Ramos (cell line): ENCODE measurements at regions not wholly inside any gene's neighbourhood (a gene's known extent, or its start where the extent isn't known, plus 50 kb on each side); places are given as distances from the start of the nearest gene placed in this dataset.
"Not testable (repeated sequence)": the region's sequence is repeated elsewhere in the genome, so short reads cannot be mapped to it uniquely, and the experiment has no call there.

Experiments
- in situ Hi-C: fragments of 300-500 bp; cut with MboI; formaldehyde crosslinking; loops from one replicate; pipeline ENCODE4 v1.14.3; 2022; ENCODE audit warnings: low sequenced_read_pairs; ENCODE audit not compliant: unreplicated experiment

DNA sequence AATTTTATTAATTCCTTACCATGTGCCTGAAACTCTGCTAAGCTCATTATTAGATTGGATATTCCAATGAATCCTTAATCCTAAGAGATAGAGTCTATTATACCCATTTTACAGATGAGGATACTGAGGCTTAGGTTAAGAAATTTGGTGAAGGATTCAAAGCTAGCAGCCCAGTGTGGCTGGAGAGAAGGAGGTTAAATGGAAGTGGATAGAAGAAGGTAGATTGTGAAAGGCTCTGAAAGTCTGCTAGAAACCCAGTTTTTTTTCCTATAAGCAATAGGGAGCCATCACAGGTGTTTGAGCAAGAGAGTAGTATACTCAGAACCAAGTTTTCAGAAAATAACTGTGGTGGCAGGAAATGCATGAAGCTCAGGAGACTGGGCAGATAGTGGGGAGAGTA is 265.8 kb upstream of the NEBL start:
- in situ Hi-C loops = no loop called here

DNA sequence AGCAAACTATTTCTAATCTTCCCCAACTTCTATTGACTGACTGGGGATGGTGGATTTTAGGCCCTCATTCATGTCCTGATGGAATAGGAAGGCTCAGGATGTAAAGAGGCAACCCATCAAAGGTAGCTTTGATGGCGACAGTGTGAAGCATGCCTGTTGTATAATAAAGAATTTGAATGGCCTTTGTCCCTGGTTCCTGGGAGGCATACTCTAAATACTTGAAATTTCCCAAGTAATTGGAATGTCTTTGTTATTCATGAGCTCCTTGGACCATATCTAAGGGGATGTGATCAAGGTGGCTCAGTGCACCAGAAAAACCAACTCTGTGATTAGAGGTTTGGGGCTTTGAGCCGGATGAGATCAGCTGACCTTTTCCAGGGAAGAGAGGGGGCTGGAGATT is 264.5 kb upstream of the NEBL start:
- in situ Hi-C loops = no loop called here

DNA sequence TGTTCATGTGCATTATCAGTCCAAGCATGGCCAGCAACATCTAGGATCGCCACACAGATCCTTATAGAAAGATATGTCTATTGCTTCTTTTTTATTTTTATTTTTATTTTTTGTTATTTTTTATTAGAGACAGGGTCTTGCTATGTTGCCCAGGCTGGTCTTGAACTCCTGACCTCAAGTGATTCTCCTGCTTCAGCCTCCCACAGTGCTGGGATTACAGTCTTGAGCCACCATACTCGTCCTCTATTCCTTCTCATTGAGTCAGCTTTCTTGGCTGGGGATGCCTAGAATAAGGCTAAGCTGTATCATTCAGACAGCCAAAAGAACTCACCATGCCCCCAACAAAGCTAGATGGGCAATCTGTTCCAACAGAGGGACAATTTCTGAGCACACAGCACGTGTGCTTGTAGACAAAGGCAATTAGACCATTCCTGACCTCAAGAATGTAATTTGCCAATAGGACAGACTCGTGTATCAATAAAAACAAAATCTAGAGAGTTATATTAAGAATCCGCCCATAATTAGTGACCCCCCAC is 264.0 kb upstream of the NEBL start:
- in situ Hi-C loops = no loop called here

DNA sequence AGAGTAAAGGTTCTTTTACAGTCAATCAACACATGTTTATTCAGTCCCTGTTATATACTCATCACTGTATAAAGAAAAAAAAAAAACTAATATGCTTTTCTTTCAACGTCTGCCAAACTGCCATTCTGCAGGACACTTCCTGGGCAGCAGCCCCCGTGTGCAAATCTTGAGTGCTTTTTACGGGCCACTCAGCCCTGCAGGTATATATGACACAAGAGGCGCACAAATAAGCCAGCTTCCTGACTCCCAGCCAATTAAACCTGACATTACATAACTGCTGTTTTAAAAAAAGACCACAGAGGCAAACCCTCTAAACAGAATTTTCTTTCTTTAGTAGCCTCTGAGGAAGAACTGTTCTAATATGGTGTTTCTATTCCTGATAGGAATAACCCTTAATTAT is 263.0 kb upstream of the NEBL start:
- in situ Hi-C loops = no loop called here

DNA sequence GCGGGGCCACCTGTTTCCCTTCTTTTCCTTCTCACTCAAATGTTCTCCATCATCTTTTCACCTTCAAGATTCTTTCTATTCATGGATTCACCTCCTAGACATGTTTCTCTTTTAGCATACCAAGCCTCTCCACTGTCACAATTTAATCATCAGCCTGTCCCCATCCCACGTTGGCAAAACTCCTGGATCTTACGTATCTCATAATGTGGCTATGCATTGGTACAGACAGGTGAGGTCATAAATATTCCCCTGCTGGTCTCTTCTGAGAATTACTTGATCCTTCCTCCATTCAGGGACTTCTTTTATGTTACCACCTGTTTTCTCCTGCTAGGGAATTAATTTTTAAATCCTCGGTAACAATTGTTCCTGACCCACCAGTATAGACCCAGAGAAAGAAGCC is 262.6 kb upstream of the NEBL start:
- in situ Hi-C loops = no loop called here

DNA sequence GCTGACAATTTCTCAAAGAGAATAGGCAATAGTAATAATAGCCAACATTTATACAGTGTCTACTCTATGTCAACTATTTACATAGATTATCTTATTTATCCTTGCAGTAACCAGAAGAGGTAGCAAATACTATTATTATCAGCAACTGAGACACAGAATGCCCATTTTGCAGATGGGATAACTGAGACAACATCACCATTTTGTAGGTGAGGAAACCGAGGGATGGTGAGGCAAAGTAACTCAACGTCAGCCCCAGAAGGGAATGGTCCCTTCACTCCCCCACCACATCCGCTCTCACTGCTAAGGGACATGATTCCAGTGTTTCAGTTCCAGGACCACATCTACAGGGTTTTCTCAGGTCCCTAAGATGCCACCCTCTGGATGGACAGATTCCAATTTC is 261.2 kb upstream of the NEBL start:
- in situ Hi-C loops = no loop called here

DNA sequence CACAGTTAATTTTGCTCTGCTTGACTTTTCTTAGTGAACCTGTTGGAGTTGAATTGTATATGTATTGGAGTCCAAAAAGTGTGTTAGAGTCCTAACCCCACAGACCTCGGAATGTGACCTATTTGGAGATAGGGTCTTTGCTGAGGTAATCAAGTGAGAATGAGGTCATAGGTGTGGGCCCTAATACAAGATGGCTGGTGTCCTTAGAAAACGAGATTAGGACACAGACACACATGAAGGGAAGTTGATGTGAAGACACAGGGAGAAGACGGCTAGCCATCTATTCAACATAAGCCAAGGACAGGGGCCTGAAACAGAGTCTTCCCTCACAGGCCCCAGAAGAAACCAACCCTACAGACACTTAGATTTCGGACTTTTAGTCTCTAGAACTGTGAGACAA is 260.6 kb upstream of the NEBL start:
- in situ Hi-C loops = no loop called here

DNA sequence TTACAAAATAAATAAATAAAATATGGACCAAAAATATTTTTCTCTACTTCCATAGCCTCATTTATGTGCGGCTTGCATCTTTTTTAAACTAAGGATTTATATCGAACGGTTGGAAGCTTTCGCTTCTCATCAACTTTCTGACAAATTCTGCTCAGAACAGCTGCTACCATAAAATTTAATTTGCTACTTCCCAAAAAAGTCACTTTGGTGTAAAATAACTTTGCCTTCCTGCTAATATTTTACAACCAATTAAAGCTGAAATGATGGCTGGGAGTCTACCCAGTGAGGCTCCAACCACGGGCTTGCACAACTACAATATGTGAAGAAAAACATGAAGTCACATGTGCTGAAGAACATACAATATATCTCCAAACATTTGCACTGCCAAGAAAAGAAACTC is 253.1 kb upstream of the NEBL start:
- in situ Hi-C loops = no loop called here

DNA sequence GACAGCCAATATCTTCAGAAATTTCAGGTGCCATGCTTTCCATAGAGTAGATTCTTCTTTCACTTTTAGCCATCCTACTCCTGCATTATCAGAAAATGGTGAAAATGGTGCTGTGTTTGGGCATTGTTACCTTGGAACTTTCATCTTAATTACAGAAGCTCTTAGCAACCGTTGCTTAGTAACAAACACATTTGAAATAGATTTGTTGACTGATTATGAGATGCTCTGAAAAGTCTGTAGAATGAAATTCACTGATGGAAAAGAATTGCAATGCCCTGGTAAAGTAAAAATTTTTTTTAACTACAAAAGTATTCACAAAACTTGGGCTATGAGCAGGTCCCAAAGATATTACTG is 249.3 kb upstream of the NEBL start:
- in situ Hi-C loops = no loop called here

DNA sequence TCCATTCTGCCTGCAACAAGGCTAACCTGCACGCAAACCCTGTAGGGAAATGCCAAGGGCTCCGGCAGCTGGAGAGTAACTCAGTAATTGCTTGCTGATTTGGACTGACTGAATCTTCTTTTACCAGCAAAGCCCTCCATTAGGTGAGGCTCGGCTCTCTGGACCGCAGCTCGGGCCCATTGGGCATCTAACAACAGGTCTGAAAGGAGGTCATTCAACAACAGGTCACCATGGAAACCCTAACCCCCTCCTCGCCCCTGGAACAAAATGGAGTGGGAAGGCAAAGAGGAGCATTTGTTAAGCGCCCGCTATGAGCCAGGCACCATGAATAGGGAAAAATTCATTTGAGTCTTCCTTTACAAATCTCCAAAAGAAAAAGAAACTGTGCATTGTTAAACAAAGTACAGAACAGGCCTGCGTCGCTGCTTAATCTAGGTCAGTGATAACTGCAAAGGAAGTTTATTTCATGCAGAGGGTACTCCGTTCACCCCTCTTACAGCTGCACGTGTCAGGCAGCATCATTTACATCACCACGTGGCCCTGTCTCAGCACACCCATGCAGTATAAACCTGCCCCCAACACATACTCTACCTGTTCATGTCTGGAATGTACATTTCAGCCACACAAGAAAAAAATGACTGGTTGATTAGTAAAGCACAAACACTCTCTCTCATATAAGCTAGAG is 248.8 kb upstream of the NEBL start:
- in situ Hi-C loops = no loop called here

DNA sequence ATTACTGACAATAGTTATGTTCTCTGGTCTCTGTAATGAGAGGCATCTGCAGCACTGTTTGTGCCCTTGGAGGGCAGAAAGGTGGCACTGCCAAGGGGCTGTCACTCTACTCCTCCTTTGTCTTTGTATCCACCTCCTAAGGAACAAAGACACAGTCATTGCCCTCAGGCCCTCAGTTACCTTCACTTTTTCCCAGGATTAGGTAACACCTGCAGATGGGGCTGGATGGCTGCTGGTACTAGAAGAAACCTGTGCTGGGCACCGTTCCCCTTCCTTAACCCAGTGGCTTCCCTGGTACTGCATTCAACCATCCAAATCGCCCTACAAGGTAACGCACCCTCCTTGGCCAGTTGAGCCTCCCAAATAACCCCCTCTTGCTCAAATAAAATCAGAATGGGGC is 246.9 kb upstream of the NEBL start:
- in situ Hi-C loops = no loop called here

DNA sequence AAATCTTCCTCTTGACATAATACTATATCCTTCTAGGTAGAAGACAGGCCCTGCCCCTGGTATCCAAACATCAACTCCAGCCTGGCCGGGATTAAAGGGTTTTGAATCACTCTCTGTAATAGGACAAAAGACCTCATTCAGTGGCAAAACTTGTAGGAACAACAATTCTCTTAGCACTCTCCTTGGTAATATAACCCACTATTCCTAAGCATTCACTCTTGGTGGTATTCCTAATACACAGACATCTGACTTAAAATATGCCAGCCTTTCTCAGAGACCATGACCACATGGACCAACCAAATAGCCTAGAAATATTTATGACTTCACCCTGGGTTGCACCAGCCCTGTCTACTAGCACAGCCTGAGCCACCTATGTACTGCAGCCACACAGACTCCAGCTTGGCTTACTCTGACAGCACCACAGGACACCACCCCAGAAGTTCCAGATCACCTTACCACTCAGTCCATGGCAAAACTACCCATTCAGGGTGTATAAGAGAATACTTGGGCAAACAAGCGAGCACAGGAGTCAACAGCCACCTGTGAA is 244.9 kb upstream of the NEBL start:
- in situ Hi-C loops = no loop called here

DNA sequence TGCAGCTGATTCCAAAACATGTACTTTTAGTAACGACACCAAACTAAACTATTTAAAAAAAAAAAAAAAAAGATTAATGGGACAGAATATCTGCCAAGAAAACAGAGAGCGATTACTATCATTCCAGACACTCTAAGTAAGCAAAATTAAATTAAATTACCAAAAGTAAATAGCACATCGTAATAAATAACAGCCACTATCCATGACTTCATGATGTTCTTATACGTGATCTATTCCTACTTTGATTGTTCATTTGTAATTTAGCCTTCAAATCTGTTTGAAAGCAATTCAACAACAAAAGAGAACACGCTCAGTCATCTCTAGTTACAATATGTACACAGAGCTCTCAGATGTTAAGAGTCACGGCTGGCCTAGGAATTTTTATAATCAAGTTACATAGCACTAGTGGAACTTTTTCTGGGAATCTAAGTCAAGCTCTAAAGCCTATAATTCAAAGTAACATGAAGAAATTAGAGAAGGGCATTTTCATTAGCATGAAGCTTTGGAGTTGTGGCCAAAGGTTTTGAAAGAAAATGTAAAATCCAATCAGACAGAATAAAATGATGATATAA is 241.7 kb upstream of the NEBL start:
- in situ Hi-C loops = no loop called here

DNA sequence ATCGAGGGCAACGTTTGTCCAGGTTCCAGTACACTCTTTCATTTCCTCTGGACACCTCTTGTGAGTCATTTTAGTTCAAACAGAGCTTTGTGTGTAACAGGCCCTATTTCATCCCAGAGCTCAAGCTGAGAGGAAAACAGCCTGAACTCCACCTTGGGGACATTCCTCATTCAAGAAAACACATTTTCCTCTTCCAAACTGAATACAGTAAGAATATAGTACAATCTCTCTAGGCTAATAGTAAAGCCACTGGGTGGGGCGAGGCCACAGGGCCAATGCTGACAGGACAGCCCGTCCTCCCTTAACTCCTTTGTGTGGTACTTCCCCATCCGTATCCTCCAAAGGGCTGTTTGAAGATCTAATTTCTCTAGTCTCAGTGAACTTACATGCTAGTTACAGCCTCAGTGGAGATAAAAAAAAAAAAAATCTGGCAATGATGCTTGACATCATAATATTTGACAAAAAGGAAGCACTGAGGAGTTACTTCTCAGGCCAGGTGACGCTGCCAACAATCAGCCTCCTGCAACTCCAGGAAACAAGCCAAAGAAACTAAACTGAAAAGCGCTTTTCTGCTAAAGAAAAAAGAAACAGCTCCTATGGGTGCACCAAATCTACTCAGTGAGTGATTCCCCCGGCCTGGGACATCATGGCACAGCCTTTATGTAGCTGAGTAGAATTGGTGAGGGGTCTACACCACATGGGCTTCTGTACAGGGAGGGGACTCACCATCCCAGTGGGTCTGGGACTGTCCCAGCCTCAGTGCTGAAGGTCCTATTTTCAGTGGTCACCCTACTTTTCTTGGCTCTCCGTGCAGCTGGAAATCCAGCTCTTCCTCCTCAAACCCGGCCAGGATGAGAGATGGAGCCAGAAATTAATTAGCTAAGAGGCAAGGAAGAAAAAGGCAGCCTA is 238.2 kb upstream of the NEBL start:
- in situ Hi-C loops = no loop called here

DNA sequence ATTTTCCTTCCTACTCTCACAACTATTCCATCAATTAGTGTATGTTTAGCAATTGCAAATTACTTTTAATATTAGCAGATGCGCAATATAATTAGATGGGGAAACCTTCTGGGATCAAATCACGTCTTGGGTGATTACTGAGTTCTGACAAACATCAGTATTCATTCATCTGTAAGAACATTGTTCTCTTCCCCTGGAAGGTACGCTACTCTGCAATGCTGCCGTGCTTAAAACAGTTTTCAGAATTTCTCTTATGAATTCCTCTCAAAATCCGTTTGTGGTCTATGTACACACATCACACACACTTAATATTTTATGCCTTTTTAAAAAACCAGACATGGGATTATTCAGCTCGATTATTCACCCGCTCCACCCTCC is 237.5 kb upstream of the NEBL start:
- in situ Hi-C loops = no loop called here

DNA sequence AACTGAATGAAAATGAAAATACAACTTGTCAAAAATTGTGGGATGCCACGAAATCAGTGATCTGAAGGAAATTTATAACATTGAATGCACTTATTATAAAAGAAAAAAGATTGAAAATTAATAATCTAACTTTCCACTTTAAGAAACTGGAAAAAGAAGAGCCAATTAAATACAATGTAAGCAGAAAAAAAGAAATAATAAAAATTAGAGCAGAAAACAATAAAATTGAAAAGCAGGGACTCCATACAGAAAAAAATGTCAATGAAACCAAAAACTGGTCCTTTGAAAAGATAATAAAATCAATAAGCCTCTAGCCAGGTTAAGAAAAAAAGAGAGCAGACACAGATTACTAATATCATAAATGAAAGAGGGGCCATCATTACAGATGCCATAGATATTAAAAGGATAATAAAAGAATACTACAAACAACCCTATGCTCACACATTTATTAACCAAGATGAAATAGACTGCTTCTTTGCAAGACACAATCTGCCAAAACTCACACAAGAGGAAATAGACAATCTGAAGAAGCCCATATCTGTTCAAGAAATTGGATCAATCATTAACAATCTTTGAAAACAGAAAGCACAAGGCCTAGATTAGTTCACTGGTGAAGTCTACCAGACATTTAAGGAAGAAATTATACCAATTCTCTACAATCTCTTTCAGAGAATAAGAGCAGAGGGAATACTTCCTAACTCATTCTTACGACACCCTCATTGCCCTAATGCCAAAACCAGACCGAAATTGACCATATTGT is 233.8 kb upstream of the NEBL start:
- in situ Hi-C loops = no loop called here

DNA sequence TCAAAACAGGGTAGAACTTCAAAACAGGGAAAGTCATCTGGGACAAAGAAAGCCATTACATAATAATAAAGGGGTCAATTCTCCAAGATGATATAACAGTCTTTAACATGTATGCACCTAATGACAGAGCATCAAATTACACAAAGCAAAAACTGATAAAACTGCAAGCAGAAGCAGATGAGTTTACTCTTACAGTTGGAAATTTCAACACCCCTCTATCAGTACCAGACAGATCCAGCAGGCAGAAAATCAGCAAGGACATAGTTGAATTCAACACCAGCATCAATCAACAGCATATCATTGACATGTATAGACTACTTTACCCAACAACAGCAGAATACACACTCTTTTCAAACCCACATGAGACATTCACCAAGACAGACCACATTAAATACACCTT is 233.0 kb upstream of the NEBL start:
- in situ Hi-C loops = no loop called here

DNA sequence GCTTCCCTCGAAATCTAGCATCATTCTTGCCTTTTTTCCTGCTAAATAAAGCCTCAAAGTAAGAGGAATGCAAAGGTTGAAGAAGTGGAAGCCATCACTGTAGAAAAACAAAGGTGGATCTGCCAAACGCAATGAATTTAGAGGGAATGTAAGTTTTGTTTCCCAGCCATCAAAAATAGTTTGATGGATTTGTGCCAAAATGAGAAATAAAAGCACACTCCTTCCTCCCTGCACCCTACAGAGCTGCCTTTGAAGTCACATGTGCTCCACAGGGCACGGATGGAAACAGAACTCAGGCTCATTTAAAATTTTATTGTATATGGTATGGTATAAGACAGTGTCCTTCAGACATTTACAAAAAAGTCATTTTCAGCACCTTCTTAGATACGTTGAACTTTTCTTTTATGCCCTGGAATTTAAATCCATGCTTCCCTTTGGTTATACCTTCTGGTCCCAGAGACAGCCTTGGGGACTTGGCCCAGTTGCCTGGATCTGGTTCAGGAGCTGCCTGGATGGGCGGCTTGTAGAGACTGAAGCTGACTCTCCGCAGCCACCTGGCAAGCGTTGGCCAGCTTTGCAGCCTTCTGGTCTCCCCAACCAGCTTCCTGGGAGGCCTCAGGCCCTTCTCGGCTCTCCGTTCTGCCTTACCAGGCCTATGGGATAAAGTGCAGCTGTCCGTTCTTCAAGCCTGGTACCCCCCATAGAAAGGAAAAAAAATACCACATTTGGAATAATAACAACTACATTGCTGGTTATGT is 228.5 kb upstream of the NEBL start:
- in situ Hi-C loops = no loop called here

DNA sequence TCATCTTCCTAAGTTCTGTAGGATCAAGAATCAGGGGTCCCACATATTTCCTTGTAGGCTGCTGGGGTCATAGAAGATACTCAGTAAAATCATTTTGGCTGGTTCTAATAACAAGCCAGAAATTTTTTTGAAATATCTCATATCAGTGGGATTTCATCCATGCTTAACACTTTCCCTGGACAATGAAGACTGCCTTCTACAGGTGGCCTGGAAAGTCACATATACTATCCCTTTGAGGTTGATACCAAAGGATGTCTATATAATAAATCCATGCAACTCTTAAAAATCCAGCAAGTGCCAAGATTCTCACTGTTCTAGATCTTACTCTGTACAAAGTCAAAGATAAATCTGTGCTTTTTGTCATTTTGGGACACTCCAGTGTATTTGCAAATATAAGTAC is 225.8 kb upstream of the NEBL start:
- in situ Hi-C loops = no loop called here

DNA sequence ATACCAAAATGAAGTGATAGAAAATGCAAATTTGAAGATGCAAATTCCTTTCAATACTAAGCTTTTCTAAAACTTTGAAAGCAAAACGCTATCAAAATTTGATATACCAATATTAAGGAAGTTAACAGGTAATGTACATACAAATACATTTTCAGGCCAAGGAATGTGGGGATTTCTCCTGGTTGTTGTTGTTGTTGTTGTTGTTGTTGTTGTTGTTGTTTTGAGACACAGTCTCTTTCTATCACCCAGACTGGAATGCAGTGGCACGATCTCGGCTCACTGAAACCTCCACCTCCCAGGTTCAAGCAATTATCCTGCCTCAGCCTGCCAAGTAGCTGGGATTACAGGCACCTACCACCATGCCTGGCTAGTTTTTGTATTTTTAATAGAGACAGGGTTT is 224.7 kb upstream of the NEBL start:
- in situ Hi-C loops = not testable (repeated sequence)
